ENCODE measurements at regions not wholly inside any gene's neighbourhood (a gene's known extent, or its start where the extent isn't known, plus 50 kb on each side); places are given as distances from the start of the nearest gene placed in this dataset.

DNA sequence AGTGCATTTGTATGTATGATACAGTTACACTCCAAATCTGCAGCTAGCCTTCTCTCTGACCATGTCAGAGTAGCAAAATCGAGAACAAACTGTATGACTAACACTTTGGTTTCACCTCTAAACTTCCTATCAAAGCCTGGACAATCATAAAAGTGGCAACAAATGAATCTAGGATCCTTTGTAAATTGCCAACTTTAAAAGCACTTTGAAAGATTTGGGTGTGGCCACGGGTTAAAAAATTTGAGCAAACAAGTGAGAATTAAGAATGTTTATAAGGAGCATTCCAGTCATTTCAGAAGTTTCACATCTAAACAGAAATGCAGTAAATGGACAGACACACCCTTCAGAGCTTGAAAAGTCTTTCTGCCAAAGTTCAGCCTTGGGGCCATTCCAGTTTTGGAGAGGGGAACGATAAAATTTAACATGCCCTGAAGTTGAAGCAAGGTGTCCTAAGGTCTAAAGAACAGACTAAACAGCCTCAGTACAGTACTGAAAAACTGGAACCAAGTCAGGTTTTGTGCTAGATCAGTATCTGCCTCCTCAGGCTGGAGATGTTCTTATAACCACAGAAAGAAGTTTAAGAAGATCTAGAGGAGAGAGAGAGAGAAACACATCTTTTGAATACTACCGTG lies 181.9 kb upstream of the BDNF start (continued):
- TF ChIP-seq, protein P1, sequence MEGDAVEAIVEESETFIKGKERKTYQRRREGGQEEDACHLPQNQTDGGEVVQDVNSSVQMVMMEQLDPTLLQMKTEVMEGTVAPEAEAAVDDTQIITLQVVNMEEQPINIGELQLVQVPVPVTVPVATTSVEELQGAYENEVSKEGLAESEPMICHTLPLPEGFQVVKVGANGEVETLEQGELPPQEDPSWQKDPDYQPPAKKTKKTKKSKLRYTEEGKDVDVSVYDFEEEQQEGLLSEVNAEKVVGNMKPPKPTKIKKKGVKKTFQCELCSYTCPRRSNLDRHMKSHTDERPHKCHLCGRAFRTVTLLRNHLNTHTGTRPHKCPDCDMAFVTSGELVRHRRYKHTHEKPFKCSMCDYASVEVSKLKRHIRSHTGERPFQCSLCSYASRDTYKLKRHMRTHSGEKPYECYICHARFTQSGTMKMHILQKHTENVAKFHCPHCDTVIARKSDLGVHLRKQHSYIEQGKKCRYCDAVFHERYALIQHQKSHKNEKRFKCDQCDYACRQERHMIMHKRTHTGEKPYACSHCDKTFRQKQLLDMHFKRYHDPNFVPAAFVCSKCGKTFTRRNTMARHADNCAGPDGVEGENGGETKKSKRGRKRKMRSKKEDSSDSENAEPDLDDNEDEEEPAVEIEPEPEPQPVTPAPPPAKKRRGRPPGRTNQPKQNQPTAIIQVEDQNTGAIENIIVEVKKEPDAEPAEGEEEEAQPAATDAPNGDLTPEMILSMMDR (IDR thresholded peaks at IDR 0.05 in 2 of 3, conservative IDR thresholded peaks at IDR 0.05 in 1 of 3; ENCODE audit: borderline replicate concordance in 1 of 3, insufficient read depth in 1 of 3, low read depth in 2 of 3, low read length in 2 of 3) = no peak
- peak; percentile 56; the same call in 1 of the 2 replicates for TF ChIP-seq SP1 (IDR thresholded peaks at IDR 0.05; ENCODE audit: low read depth)

GRCh38 chr11:27875831-27876775 lies 175.8 kb upstream of the BDNF start:
- intact Hi-C loops (cut with micrococcal nuclease) = no loop called here
- no peaks in the 10 kb centered on the region for H3K9me2 ChIP-seq (ENCODE audit: insufficient read depth)
- H3K36me3 ChIP-seq (ENCODE audit: control insufficient read depth in 1 of 2, insufficient read depth in 2 of 2, low read length in 2 of 2) = peaks cover 0 to 6% of the 10 kb centered on the region in 2 experiments; a peak in 1 of 4 replicates
- H4K20me1 ChIP-seq (ENCODE audit: insufficient read depth) = no peaks in the 10 kb centered on the region
- TF ChIP-seq FOSL1 (IDR thresholded peaks at IDR 0.05; ENCODE audit: low read depth) = no peak; the same call in 1 of the 2 replicates
- 0 out of 2 replicates have a peak, but pooled peaks have one; percentile 2 for TF ChIP-seq RAD21 (IDR thresholded peaks at IDR 0.05; ENCODE audit: low read depth)
- TF ChIP-seq SP1 (IDR thresholded peaks at IDR 0.05; ENCODE audit: low read depth) = no peak
- TF ChIP-seq ATF3 (IDR thresholded peaks at IDR 0.05) = no peak
- TF ChIP-seq SIN3A (IDR thresholded peaks at IDR 0.05; ENCODE audit: low read depth) = no peak
- TF ChIP-seq YY1 (IDR thresholded peaks at IDR 0.05; ENCODE audit: extremely low read depth, insufficient replicate concordance, low read depth, low read length) = no peak
- TF ChIP-seq CBX3 (IDR thresholded peaks at IDR 0.05; ENCODE audit: low read depth) = no peak
- no peak for TF ChIP-seq ELF1 (IDR thresholded peaks at IDR 0.05; ENCODE audit: borderline replicate concordance, low read depth)
- TF ChIP-seq, protein P2, sequence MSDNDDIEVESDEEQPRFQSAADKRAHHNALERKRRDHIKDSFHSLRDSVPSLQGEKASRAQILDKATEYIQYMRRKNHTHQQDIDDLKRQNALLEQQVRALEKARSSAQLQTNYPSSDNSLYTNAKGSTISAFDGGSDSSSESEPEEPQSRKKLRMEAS (IDR thresholded peaks at IDR 0.05) = no peak
- peak; percentile 19 for TF ChIP-seq TCF7L2 (IDR thresholded peaks at IDR 0.05; ENCODE audit: borderline replicate concordance, extremely low read depth, insufficient read depth, insufficient read length)
- TF ChIP-seq ZNF274 (IDR thresholded peaks at IDR 0.05; ENCODE audit: low read depth, low read length) = no peak
- H3K9ac ChIP-seq (ENCODE audit: low read length) = peak overlapping the region; percentile 42
- H3K4me2 ChIP-seq (ENCODE audit: low read length) = peak overlapping the region; percentile 69
- H3K27ac ChIP-seq (ENCODE audit: low read depth, low read length) = peak overlapping the region; percentile 68
- H3K9me3 ChIP-seq (ENCODE audit: control insufficient read depth in 1 of 2, insufficient read depth in 1 of 2, low read depth in 1 of 2, low read length in 2 of 2) = no peaks in the 10 kb centered on the region
- no peak for DNase-seq (ENCODE audit: low read depth, low spot score)
- ChIA-PET POLR2A (interaction anchor here (1.0 kb wide), 1 partner anchor 59 kb away, joined by 3 read pairs; no protein-coding TSS in a partner anchor), RAD21 (ENCODE audit: low non-redundant PET in 1 of 2, low total read pairs in 2 of 2, uncharacterized antibody in 2 of 2, unreplicated experiment in 2 of 2) (no interaction called here), CTCF (interaction anchor here (0.8 kb wide), 1 partner anchor 159 kb away, joined by 3 read pairs; no protein-coding TSS in a partner anchor)
- H3K4me3 ChIP-seq (replicated peaks in 1 of 2; ENCODE audit: low read depth in 1 of 2, low read length in 2 of 2) = peak overlapping the region in 1 of 2 experiments; percentile 19; a peak in 1 of 4 replicates
- no peaks in the 10 kb centered on the region for H3K79me2 ChIP-seq (ENCODE audit: insufficient read depth, low read length)
- H2AFZ ChIP-seq (ENCODE audit: low read depth, low read length, poor library complexity, severe bottlenecking) = peak overlapping the region; percentile 32
- H3K27me3 ChIP-seq (ENCODE audit: insufficient read depth, low read length) = no peaks in the 10 kb centered on the region
- peak; percentile 63 for ATAC-seq
- peaks cover 67 to 85% of the 10 kb centered on the region in 2 experiments for H3K4me1 ChIP-seq (ENCODE audit: control insufficient read depth in 1 of 2, insufficient read depth in 2 of 2, low read length in 2 of 2)
- no TSS peak for BruUV-seq (replicated peaks)
